GM23338 (cell line): ENCODE measurements at regions not wholly inside any gene's neighbourhood (a gene's known extent, or its start where the extent isn't known, plus 50 kb on each side); places are given as distances from the start of the nearest gene placed in this dataset.

ENCODE experiments used
- EZH2 ChIP-seq: fragments of 200-600 bp; sonication (generic); IDR thresholded peaks from one replicate; pipeline ENCODE4 v1.8.0; 2017; ENCODE audit warnings: antibody characterized with exemption, mild to moderate bottlenecking, low read depth; ENCODE audit not compliant: unreplicated experiment
- JUNB ChIP-seq: IDR thresholded peaks from one replicate; pipeline ENCODE4 v1.6.1; 2016; ENCODE audit warnings: antibody characterized with exemption; ENCODE audit not compliant: unreplicated experiment
- TF ChIP-seq, protein P1 (sequence below), 2 experiments: fragments of 200-600 bp in 1 of 2; sonication (generic) in 1 of 2; conservative IDR thresholded peaks; 2 replicates each; pipeline versions ENCODE4 v1.5.1 to v1.6.1; 2016 to 2017; ENCODE audit warnings: antibody characterized with exemption in 2 of 2, low read depth in 2 of 2, mild to moderate bottlenecking in 2 of 2, moderate library complexity in 1 of 2
- TF ChIP-seq, protein P2 (sequence below): IDR thresholded peaks from one replicate; pipeline ENCODE4 v1.6.1; 2018; ENCODE audit warnings: antibody characterized with exemption; ENCODE audit not compliant: unreplicated experiment

DNA sequence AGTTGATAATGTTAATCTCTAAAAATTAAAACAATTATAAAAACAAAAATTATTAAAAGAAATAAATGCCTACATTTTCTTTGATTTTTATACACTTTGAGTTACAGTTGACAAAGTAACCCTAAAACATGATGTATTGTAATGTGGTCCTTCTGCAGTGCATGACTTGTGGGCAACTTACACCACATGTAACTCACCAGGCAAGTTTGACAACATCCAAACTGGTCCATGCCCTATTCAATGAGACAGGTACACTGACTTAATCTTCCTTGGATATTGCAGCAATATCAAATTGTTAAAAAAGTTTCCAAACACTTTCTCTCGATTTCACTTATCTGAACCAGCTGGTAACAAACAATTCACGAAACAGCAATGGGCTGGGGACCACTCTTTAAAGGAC is 81.5 kb downstream of the FTHL17 start:
- no peak for TF ChIP-seq EZH2
- TF ChIP-seq, protein P1, sequence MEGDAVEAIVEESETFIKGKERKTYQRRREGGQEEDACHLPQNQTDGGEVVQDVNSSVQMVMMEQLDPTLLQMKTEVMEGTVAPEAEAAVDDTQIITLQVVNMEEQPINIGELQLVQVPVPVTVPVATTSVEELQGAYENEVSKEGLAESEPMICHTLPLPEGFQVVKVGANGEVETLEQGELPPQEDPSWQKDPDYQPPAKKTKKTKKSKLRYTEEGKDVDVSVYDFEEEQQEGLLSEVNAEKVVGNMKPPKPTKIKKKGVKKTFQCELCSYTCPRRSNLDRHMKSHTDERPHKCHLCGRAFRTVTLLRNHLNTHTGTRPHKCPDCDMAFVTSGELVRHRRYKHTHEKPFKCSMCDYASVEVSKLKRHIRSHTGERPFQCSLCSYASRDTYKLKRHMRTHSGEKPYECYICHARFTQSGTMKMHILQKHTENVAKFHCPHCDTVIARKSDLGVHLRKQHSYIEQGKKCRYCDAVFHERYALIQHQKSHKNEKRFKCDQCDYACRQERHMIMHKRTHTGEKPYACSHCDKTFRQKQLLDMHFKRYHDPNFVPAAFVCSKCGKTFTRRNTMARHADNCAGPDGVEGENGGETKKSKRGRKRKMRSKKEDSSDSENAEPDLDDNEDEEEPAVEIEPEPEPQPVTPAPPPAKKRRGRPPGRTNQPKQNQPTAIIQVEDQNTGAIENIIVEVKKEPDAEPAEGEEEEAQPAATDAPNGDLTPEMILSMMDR (conservative IDR thresholded peaks at IDR 0.05; ENCODE audit: low read depth in 2 of 2): no peak
- TF ChIP-seq, protein P2, sequence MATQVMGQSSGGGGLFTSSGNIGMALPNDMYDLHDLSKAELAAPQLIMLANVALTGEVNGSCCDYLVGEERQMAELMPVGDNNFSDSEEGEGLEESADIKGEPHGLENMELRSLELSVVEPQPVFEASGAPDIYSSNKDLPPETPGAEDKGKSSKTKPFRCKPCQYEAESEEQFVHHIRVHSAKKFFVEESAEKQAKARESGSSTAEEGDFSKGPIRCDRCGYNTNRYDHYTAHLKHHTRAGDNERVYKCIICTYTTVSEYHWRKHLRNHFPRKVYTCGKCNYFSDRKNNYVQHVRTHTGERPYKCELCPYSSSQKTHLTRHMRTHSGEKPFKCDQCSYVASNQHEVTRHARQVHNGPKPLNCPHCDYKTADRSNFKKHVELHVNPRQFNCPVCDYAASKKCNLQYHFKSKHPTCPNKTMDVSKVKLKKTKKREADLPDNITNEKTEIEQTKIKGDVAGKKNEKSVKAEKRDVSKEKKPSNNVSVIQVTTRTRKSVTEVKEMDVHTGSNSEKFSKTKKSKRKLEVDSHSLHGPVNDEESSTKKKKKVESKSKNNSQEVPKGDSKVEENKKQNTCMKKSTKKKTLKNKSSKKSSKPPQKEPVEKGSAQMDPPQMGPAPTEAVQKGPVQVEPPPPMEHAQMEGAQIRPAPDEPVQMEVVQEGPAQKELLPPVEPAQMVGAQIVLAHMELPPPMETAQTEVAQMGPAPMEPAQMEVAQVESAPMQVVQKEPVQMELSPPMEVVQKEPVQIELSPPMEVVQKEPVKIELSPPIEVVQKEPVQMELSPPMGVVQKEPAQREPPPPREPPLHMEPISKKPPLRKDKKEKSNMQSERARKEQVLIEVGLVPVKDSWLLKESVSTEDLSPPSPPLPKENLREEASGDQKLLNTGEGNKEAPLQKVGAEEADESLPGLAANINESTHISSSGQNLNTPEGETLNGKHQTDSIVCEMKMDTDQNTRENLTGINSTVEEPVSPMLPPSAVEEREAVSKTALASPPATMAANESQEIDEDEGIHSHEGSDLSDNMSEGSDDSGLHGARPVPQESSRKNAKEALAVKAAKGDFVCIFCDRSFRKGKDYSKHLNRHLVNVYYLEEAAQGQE: no peak
- no peak for TF ChIP-seq JUNB
